Pulmonary artery endothelial cell (primary cell): ENCODE measurements at regions not wholly inside any gene's neighbourhood (a gene's known extent, or its start where the extent isn't known, plus 50 kb on each side); places are given as distances from the start of the nearest gene placed in this dataset.

Experiments used
- DNase-seq: peaks from one replicate; pipeline ENCODE4 v3.0.0-alpha.2; 2011; ENCODE audit warnings: low read depth, low spot score

- no peak for DNase-seq
Observed at GRCh38 chr6:43873806-43874714, 104.0 kb downstream of the VEGFA start.

- no peak for DNase-seq
Observed at GRCh38 chr6:43871933-43872332, 101.9 kb downstream of the VEGFA start.

- DNase-seq, result no peak
Observed at GRCh38 chr6:43871284-43871683, 101.3 kb downstream of the VEGFA start.

GRCh38 chr6:43870660-43871061, 100.7 kb downstream of the VEGFA start:
- no peak for DNase-seq

GRCh38 chr6:43869792-43870659, 100.0 kb downstream of the VEGFA start:
- no peak for DNase-seq

GRCh38 chr6:43869079-43869710, 99.2 kb downstream of the VEGFA start:
- DNase-seq, result no peak

- no peak for DNase-seq
Observed at GRCh38 chr6:43868467-43868866, 98.5 kb downstream of the VEGFA start.

GRCh38 chr6:43867996-43868395, 98.0 kb downstream of the VEGFA start:
- DNase-seq, result no peak

GRCh38 chr6:43867246-43867645, 97.2 kb downstream of the VEGFA start:
- no peak for DNase-seq

GRCh38 chr6:43865932-43866645, 96.1 kb downstream of the VEGFA start:
- no peak for DNase-seq

- no peak for DNase-seq
Observed at GRCh38 chr6:43865086-43865485, 95.1 kb downstream of the VEGFA start.

- no peak for DNase-seq
Observed at GRCh38 chr6:43862925-43863324, 92.9 kb downstream of the VEGFA start.

GRCh38 chr6:43861212-43861894, 91.3 kb downstream of the VEGFA start:
- no peak for DNase-seq

GRCh38 chr6:43860285-43860684, 90.3 kb downstream of the VEGFA start:
- no peak for DNase-seq

- DNase-seq, result no peak
Observed at GRCh38 chr6:43859213-43859612, 89.2 kb downstream of the VEGFA start.

- no peak for DNase-seq
Observed at GRCh38 chr6:43858161-43859153, 88.4 kb downstream of the VEGFA start.

GRCh38 chr6:43856005-43856765, 86.2 kb downstream of the VEGFA start:
- no peak for DNase-seq

- DNase-seq, result no peak
Observed at GRCh38 chr6:43855247-43855646, 85.2 kb downstream of the VEGFA start.
